GM19240 (cell line): ENCODE measurements at regions not wholly inside any gene's neighbourhood (a gene's known extent, or its start where the extent isn't known, plus 50 kb on each side); places are given as distances from the start of the nearest gene placed in this dataset.

ENCODE experiments used
- DNase-seq: peaks from one replicate; pipeline ENCODE4 v3.0.0; 2011; ENCODE audit warnings: low spot score; ENCODE audit not compliant: insufficient read length

GRCh38 chr10:62885684-62886461, 69.7 kb upstream of the EGR2 start:
- DNase-seq: no peak

- no peak for DNase-seq
Observed at GRCh38 chr10:62880162-62880561, 64.0 kb upstream of the EGR2 start.

- DNase-seq: no peak
Observed at GRCh38 chr10:62873866-62874265, 57.7 kb upstream of the EGR2 start.

- DNase-seq: peak; percentile 23
Observed at GRCh38 chr10:62870866-62871265, 54.7 kb upstream of the EGR2 start.

GRCh38 chr10:62869958-62870357, 53.8 kb upstream of the EGR2 start:
- DNase-seq: no peak

- DNase-seq: no peak
Observed at GRCh38 chr10:62866941-62867340, 50.8 kb upstream of the EGR2 start.

- no peak for DNase-seq
Observed at GRCh38 chr10:62866451-62866850, 50.3 kb upstream of the EGR2 start.
